NT2/D1 (cell line): ENCODE measurements at regions not wholly inside any gene's neighbourhood (a gene's known extent, or its start where the extent isn't known, plus 50 kb on each side); places are given as distances from the start of the nearest gene placed in this dataset.

ENCODE experiments used
- DNase-seq: peaks from one replicate; pipeline ENCODE4 v3.0.0-alpha.2; 2011; ENCODE audit warnings: low read depth, low spot score
- H3K27me3 ChIP-seq: 2 replicates; pipeline ENCODE4 v1.6.0; 2011; ENCODE audit warnings: mild to moderate bottlenecking; ENCODE audit not compliant: insufficient read length, insufficient read depth
- H3K36me3 ChIP-seq: 2 replicates; pipeline ENCODE4 v1.6.1; 2011; ENCODE audit warnings: mild to moderate bottlenecking, low read length, mixed read lengths; ENCODE audit not compliant: insufficient read depth, insufficient read length
- H3K4me1 ChIP-seq: 2 replicates; pipeline ENCODE4 v1.5.1; 2011; ENCODE audit not compliant: insufficient read depth, insufficient read length
- H3K4me3 ChIP-seq: 2 replicates; pipeline ENCODE4 v1.5.1; 2011; ENCODE audit warnings: low read depth; ENCODE audit not compliant: insufficient read length
- H3K9ac ChIP-seq: 2 replicates; pipeline ENCODE4 v1.6.0; 2011; ENCODE audit warnings: low read depth; ENCODE audit not compliant: insufficient read length
- H3K9me3 ChIP-seq: 2 replicates; pipeline ENCODE4 v1.5.1; 2011; ENCODE audit warnings: mild to moderate bottlenecking, low read length; ENCODE audit not compliant: insufficient read depth
- SUZ12 ChIP-seq: IDR thresholded peaks from 2 replicates; pipeline ENCODE4 v1.6.1; 2011; ENCODE audit not compliant: insufficient read length, insufficient read depth; ENCODE audit errors: extremely low read depth
- YY1 ChIP-seq: IDR thresholded peaks from 2 replicates; pipeline ENCODE4 v1.6.1; 2011; ENCODE audit not compliant: insufficient read length, insufficient read depth
- ZNF274 ChIP-seq: IDR thresholded peaks from 2 replicates; pipeline ENCODE4 v1.6.1; 2011; ENCODE audit warnings: mild to moderate bottlenecking, low read depth, low read length

GRCh38 chr4:79064806-79065205 is 125.6 kb upstream of the PAQR3 start:
- DNase-seq = no peak
- no peaks in the 10 kb centered on the region for H3K4me1 ChIP-seq

GRCh38 chr4:79059631-79060399 is 120.6 kb upstream of the PAQR3 start:
- no peaks in the 10 kb centered on the region for H3K9me3 ChIP-seq
- no peak for DNase-seq
- H3K4me3 ChIP-seq = no peak overlapping the region
- H3K27me3 ChIP-seq = no peaks in the 10 kb centered on the region
- no peaks in the 10 kb centered on the region for H3K4me1 ChIP-seq
- TF ChIP-seq ZNF274 = no peak
- TF ChIP-seq SUZ12 = no peak
- no peak for TF ChIP-seq YY1
- H3K9ac ChIP-seq = no peak overlapping the region
- no peaks in the 10 kb centered on the region for H3K36me3 ChIP-seq

More at GRCh38 chr4:79064806-79065205, 125.6 kb upstream of the PAQR3 start:
- Histone ChIP-seq H3K36me3 (no peaks in the 10 kb centered on the region), H3K27me3 (no peaks in the 10 kb centered on the region), H3K9ac (no peak overlapping the region), H3K9me3 (no peaks in the 10 kb centered on the region), H3K4me3 (no peak overlapping the region)
- TF ChIP-seq SUZ12 (no peak), YY1 (no peak), ZNF274 (no peak)

- Histone ChIP-seq H3K4me3 (no peak overlapping the region), H3K27me3 (no peaks in the 10 kb centered on the region), H3K9ac (no peak overlapping the region), H3K9me3 (no peaks in the 10 kb centered on the region), H3K36me3 (no peaks in the 10 kb centered on the region), H3K4me1 (no peaks in the 10 kb centered on the region)
- no peak for DNase-seq
- TF ChIP-seq ZNF274 = no peak
- TF ChIP-seq SUZ12 = no peak
- no peak for TF ChIP-seq YY1
These were observed 118.5 kb upstream of the PAQR3 start for GRCh38 chr4:79057772-79058171.

- H3K27me3 ChIP-seq = no peaks in the 10 kb centered on the region
- H3K9me3 ChIP-seq = no peaks in the 10 kb centered on the region
- TF ChIP-seq YY1 (no peak), ZNF274 (no peak), SUZ12 (no peak)
- H3K36me3 ChIP-seq = no peaks in the 10 kb centered on the region
- H3K9ac ChIP-seq = no peak overlapping the region
- no peaks in the 10 kb centered on the region for H3K4me1 ChIP-seq
- DNase-seq = no peak
- H3K4me3 ChIP-seq = no peak overlapping the region
These were observed 114.5 kb upstream of the PAQR3 start for GRCh38 chr4:79053754-79054153.

GRCh38 chr4:79050541-79050880 is 111.3 kb upstream of the PAQR3 start:
- Histone ChIP-seq H3K9me3 (no peaks in the 10 kb centered on the region), H3K4me1 (no peaks in the 10 kb centered on the region), H3K36me3 (no peaks in the 10 kb centered on the region), H3K9ac (no peak overlapping the region), H3K27me3 (no peaks in the 10 kb centered on the region), H3K4me3 (no peak overlapping the region)
- TF ChIP-seq SUZ12 (no peak), ZNF274 (no peak), YY1 (no peak)
- no peak for DNase-seq

- Histone ChIP-seq H3K27me3 (no peaks in the 10 kb centered on the region), H3K9me3 (no peaks in the 10 kb centered on the region), H3K4me1 (no peaks in the 10 kb centered on the region), H3K36me3 (no peaks in the 10 kb centered on the region), H3K4me3 (no peak overlapping the region), H3K9ac (no peak overlapping the region)
- no peak for TF ChIP-seq ZNF274
- TF ChIP-seq YY1 = no peak
- TF ChIP-seq SUZ12 = no peak
- DNase-seq = no peak
These were observed 110.8 kb upstream of the PAQR3 start for GRCh38 chr4:79049840-79050540.

- TF ChIP-seq SUZ12 (no peak), ZNF274 (no peak), YY1 (no peak)
- Histone ChIP-seq H3K4me3 (no peak overlapping the region), H3K27me3 (no peaks in the 10 kb centered on the region), H3K9ac (no peak overlapping the region), H3K4me1 (no peaks in the 10 kb centered on the region), H3K36me3 (no peaks in the 10 kb centered on the region), H3K9me3 (no peaks in the 10 kb centered on the region)
- no peak for DNase-seq
These were observed 109.6 kb upstream of the PAQR3 start for GRCh38 chr4:79048878-79049277.

GRCh38 chr4:79047316-79047715 is 108.1 kb upstream of the PAQR3 start:
- Histone ChIP-seq H3K9me3 (no peaks in the 10 kb centered on the region), H3K9ac (no peak overlapping the region), H3K4me1 (no peaks in the 10 kb centered on the region), H3K27me3 (no peaks in the 10 kb centered on the region), H3K36me3 (no peaks in the 10 kb centered on the region), H3K4me3 (no peak overlapping the region)
- no peak for DNase-seq
- TF ChIP-seq YY1 (no peak), SUZ12 (no peak), ZNF274 (no peak)
